Activated CD4-positive, alpha-beta memory T cell treated with anti-CD3 and anti-CD28 coated beads for 36 hours (primary cell): ENCODE measurements at regions not wholly inside any gene's neighbourhood (a gene's known extent, or its start where the extent isn't known, plus 50 kb on each side); places are given as distances from the start of the nearest gene placed in this dataset.

Experiments
- CTCF ChIA-PET: fragments of 350-600 bp; sonication (Branson Sonifier 250); formaldehyde crosslinking; loops from one replicate; lab custom pipeline; 2021; ENCODE audit warnings: antibody characterized with exemption, inconsistent platforms; lab: Charles Lee
- POLR2A ChIA-PET: fragments of 350-600 bp; sonication (Branson Sonifier 250); formaldehyde crosslinking; loops from one replicate; lab custom pipeline; 2021; ENCODE audit warnings: antibody characterized with exemption; lab: Charles Lee
- DNase-seq: peaks from one replicate; pipeline ENCODE4 v3.0.0-alpha.2; 2020
- H3K27ac Mint-ChIP-seq: one replicate; pipeline ENCODE4 v1.8.0; 2021; ENCODE audit warnings: mixed read lengths
- H3K27me3 Mint-ChIP-seq: one replicate; pipeline ENCODE4 v1.8.0; 2021; ENCODE audit warnings: mixed read lengths
- H3K36me3 Mint-ChIP-seq: one replicate; pipeline ENCODE4 v1.8.0; 2021; ENCODE audit warnings: mixed read lengths
- H3K4me1 Mint-ChIP-seq: one replicate; pipeline ENCODE4 v1.8.0; 2021; ENCODE audit warnings: low read depth, mixed read lengths
- H3K4me3 Mint-ChIP-seq: one replicate; pipeline ENCODE4 v1.8.0; 2021; ENCODE audit warnings: mild to moderate bottlenecking, mixed read lengths
- H3K9me3 Mint-ChIP-seq: one replicate; pipeline ENCODE4 v1.8.0; 2021; ENCODE audit warnings: mixed read lengths
- intact Hi-C: fragments of 100-400 bp; cut with micrococcal nuclease; formaldehyde crosslinking; loops from one replicate; pipeline ENCODE4 v1.15.1; 2023

- no peaks in the 10 kb centered on the region for H3K27me3 Mint-ChIP-seq
These were observed 650.9 kb downstream of the TLE4 start for GRCh38 chr9:80222466-80223169.

GRCh38 chr9:80218328-80218727 lies 646.6 kb downstream of the TLE4 start:
- H3K27ac Mint-ChIP-seq = no peak overlapping the region
- no peak for DNase-seq
- H3K27me3 Mint-ChIP-seq = no peaks in the 10 kb centered on the region
- ChIA-PET CTCF (interaction anchor here (1.1 kb wide), 1 partner anchor 43 kb away, joined by 3 read pairs; no protein-coding TSS in a partner anchor), POLR2A (no interaction called here)
- no peaks in the 10 kb centered on the region for H3K36me3 Mint-ChIP-seq
- no peaks in the 10 kb centered on the region for H3K4me1 Mint-ChIP-seq
- H3K4me3 Mint-ChIP-seq = no peak overlapping the region
- intact Hi-C loops = no loop called here
- H3K9me3 Mint-ChIP-seq = no peaks in the 10 kb centered on the region

More at GRCh38 chr9:80222466-80223169, 650.9 kb downstream of the TLE4 start:
- Mint-ChIP-seq H3K36me3 (no peaks in the 10 kb centered on the region), H3K27ac (no peak overlapping the region), H3K4me1 (no peaks in the 10 kb centered on the region), H3K9me3 (no peaks in the 10 kb centered on the region), H3K4me3 (no peak overlapping the region)
- intact Hi-C loops = no loop called here
- POLR2A ChIA-PET = no interaction called here
- CTCF ChIA-PET = no interaction called here
- DNase-seq = no peak

- Mint-ChIP-seq H3K9me3 (peaks cover 12% of the 10 kb centered on the region), H3K27ac (no peak overlapping the region), H3K36me3 (no peaks in the 10 kb centered on the region), H3K27me3 (no peaks in the 10 kb centered on the region), H3K4me1 (no peaks in the 10 kb centered on the region), H3K4me3 (no peak overlapping the region)
- intact Hi-C loops = no loop called here
- CTCF ChIA-PET = no interaction called here
- POLR2A ChIA-PET = no interaction called here
- no peak for DNase-seq
These were observed 641.8 kb downstream of the TLE4 start for GRCh38 chr9:80213613-80214012.

DNA sequence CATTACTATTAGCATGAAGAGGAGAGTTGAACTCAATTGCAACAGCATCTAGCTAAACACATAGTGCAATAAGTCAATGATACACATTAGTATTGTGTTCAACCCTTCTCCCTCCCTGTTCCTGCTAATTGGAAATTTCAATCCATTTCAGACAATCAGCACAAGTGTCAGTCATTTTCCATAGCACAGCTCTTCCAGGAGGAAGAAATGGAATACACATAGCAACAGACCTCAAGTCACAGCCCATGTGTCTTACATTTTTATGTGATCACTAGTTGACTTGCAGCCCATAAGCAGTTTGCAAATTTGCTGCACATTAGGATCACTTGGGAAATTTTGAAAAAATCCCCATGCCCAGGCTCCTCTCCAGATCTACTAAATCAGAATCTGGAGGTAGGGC lies 636.9 kb downstream of the TLE4 start:
- no peaks in the 10 kb centered on the region for H3K36me3 Mint-ChIP-seq
- ChIA-PET POLR2A (no interaction called here), CTCF (no interaction called here)
- H3K9me3 Mint-ChIP-seq = peaks cover 12% of the 10 kb centered on the region
- intact Hi-C loops = no loop called here
- no peak for DNase-seq
- H3K4me3 Mint-ChIP-seq = no peak overlapping the region
- no peaks in the 10 kb centered on the region for H3K27me3 Mint-ChIP-seq
- H3K27ac Mint-ChIP-seq = no peak overlapping the region
- no peaks in the 10 kb centered on the region for H3K4me1 Mint-ChIP-seq

GRCh38 chr9:80204054-80204453 lies 632.3 kb downstream of the TLE4 start:
- no peaks in the 10 kb centered on the region for H3K27me3 Mint-ChIP-seq
- POLR2A ChIA-PET = no interaction called here
- no peak for DNase-seq
- no peaks in the 10 kb centered on the region for H3K4me1 Mint-ChIP-seq
- H3K27ac Mint-ChIP-seq = no peak overlapping the region
- H3K9me3 Mint-ChIP-seq = no peaks in the 10 kb centered on the region
- H3K36me3 Mint-ChIP-seq = no peaks in the 10 kb centered on the region
- no peak overlapping the region for H3K4me3 Mint-ChIP-seq
- intact Hi-C loops = no loop called here
- CTCF ChIA-PET = no interaction called here

DNA sequence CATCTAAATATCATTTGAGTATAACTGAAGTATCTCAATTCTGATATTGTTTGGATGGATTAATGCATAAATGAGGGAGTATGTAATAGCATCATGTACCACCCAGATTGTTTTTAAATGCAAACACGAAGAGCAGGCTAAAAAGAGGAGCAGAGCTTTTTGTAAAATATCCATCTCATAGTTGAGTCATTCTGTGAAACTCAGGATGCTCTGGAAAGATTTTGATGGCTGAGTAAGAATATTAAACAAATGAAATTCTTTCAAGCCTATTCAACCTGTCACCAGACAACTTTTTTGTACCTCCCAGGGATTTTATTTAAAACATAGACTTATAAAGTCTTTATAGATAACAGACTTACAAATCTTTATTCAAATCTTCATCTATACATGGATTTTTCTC lies 625.9 kb downstream of the TLE4 start:
- intact Hi-C loops = no loop called here
- ChIA-PET CTCF (no interaction called here), POLR2A (no interaction called here)
- Mint-ChIP-seq H3K27ac (no peak overlapping the region), H3K4me3 (no peak overlapping the region), H3K9me3 (no peaks in the 10 kb centered on the region), H3K36me3 (no peaks in the 10 kb centered on the region), H3K4me1 (no peaks in the 10 kb centered on the region), H3K27me3 (no peaks in the 10 kb centered on the region)
- DNase-seq = no peak

DNA sequence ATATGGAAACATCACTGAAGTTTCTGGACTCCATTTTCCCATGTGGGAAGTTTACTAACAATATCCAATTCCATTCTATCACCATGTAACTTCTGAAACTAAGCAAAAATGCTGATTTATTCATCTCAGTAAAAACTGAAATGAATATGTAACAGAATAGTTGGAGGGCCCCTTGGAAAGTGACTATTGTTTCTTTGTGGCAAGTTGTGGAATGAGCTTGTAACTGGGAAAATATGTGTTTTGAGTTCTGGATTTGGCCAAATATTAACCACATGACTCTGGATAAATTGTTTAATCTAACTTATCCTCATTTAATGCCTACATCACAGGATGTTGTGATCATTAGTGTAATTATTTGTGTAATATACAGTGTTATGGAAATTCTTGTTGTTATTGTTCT lies 619.3 kb downstream of the TLE4 start:
- DNase-seq = no peak
- Mint-ChIP-seq H3K4me1 (no peaks in the 10 kb centered on the region), H3K4me3 (no peak overlapping the region), H3K27ac (no peak overlapping the region), H3K9me3 (no peaks in the 10 kb centered on the region), H3K27me3 (no peaks in the 10 kb centered on the region), H3K36me3 (no peaks in the 10 kb centered on the region)
- ChIA-PET CTCF (no interaction called here), POLR2A (no interaction called here)
- intact Hi-C loops = no loop called here

GRCh38 chr9:80188579-80188978 lies 616.8 kb downstream of the TLE4 start:
- no peak overlapping the region for H3K27ac Mint-ChIP-seq
- intact Hi-C loops = no loop called here
- H3K36me3 Mint-ChIP-seq = no peaks in the 10 kb centered on the region
- H3K4me1 Mint-ChIP-seq = no peaks in the 10 kb centered on the region
- H3K27me3 Mint-ChIP-seq = no peaks in the 10 kb centered on the region
- DNase-seq = no peak
- ChIA-PET POLR2A (no interaction called here), CTCF (no interaction called here)
- H3K4me3 Mint-ChIP-seq = no peak overlapping the region
- H3K9me3 Mint-ChIP-seq = no peaks in the 10 kb centered on the region

GRCh38 chr9:80185112-80185738 lies 613.5 kb downstream of the TLE4 start:
- POLR2A ChIA-PET = no interaction called here
- intact Hi-C loops = no loop called here
- Mint-ChIP-seq H3K36me3 (no peaks in the 10 kb centered on the region), H3K27me3 (no peaks in the 10 kb centered on the region), H3K27ac (no peak overlapping the region), H3K4me3 (no peak overlapping the region), H3K9me3 (no peaks in the 10 kb centered on the region), H3K4me1 (no peaks in the 10 kb centered on the region)
- CTCF ChIA-PET = no interaction called here
- DNase-seq = no peak

DNA sequence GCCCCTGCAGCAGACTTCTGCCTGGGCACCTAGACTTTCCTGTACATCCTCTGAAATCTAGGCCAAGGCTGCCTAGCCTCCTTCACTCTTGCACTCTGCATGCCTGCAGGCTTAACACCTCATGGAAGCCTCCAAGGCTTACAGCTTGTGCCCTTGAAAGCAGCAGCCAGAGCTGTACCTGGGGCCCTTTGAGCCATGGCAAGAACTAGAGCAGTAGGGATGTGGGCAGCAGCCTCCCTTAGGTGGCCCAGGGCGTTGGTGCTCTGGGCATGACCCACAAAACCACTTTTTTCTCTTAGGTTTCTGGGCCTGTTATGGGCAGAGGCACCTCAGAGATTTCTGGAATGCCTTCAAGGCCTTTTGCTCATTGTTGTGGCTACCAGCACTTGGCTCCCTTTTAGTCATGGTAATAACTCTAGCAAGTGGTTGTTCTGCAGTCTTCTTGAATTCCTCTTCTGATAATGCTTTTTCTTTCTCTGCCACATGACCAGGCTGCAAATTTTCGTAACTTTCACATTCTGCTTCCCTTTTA lies 606.2 kb downstream of the TLE4 start:
- H3K36me3 Mint-ChIP-seq = no peaks in the 10 kb centered on the region
- ChIA-PET POLR2A (no interaction called here), CTCF (no interaction called here)
- no peaks in the 10 kb centered on the region for H3K9me3 Mint-ChIP-seq
- no peak overlapping the region for H3K4me3 Mint-ChIP-seq
- no peaks in the 10 kb centered on the region for H3K4me1 Mint-ChIP-seq
- H3K27ac Mint-ChIP-seq = no peak overlapping the region
- DNase-seq = no peak
- no peaks in the 10 kb centered on the region for H3K27me3 Mint-ChIP-seq
- intact Hi-C loops = no loop called here

DNA sequence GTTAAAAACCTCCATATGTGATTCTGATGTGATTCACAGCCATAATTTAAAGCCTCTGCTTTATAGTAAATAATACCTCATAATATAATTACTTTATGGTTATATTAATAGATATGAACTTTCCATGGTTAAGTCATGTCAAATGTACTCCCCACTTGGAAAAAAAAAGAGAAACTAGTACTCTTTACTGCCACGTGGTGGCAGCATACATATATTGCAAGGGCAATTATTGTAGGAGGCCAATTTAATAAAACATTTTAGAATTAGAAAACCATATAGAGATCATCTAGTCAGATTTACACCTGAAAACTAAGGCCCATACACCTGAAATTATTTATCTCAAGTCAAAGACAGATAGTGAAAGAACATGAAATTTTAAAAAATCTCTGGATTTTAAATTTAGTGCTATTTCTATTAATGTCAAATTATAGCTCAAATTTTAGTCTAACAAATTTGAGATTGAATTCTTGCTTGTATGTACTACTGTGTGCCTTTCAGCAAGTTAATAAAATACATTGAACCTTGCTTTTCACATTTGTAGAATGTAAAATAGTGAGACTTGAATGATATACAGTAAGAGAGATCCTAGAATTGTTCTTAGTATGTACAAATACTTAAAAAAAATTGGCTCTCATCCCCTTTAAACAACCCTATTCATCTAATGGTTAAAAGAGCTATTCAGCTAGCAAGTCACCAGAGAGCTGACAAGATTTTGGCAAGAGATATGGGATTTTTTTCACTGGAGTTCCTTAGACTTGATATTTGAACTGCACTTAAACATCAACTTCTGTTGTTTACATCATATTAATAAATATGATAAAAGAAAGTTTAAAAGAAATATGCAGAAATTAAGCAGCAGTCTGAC lies 603.8 kb downstream of the TLE4 start:
- Mint-ChIP-seq H3K27ac (no peak overlapping the region), H3K27me3 (peaks cover 1% of the 10 kb centered on the region), H3K4me1 (no peaks in the 10 kb centered on the region), H3K9me3 (no peaks in the 10 kb centered on the region), H3K4me3 (no peak overlapping the region), H3K36me3 (no peaks in the 10 kb centered on the region)
- ChIA-PET POLR2A (no interaction called here), CTCF (interaction anchor here (0.7 to 1.2 kb wide), 5 partner anchors 11 to 65 kb away, joined by 3 read pairs; no protein-coding TSS in a partner anchor)
- DNase-seq = no peak
- intact Hi-C loops = no loop called here

GRCh38 chr9:80163889-80164288 lies 592.1 kb downstream of the TLE4 start:
- H3K4me1 Mint-ChIP-seq = no peaks in the 10 kb centered on the region
- H3K9me3 Mint-ChIP-seq = no peaks in the 10 kb centered on the region
- ChIA-PET CTCF (interaction anchor here (1.4 kb wide), 1 partner anchor 12 kb away, joined by 3 read pairs; no protein-coding TSS in a partner anchor), POLR2A (no interaction called here)
- H3K27ac Mint-ChIP-seq = no peak overlapping the region
- no peak for DNase-seq
- no peak overlapping the region for H3K4me3 Mint-ChIP-seq
- no peaks in the 10 kb centered on the region for H3K36me3 Mint-ChIP-seq
- H3K27me3 Mint-ChIP-seq = peaks cover 6% of the 10 kb centered on the region
- intact Hi-C loops = no loop called here
